ENCODE measurements at regions not wholly inside any gene's neighbourhood (a gene's known extent, or its start where the extent isn't known, plus 50 kb on each side); places are given as distances from the start of the nearest gene placed in this dataset.
"Not testable (repeated sequence)": the region's sequence is repeated elsewhere in the genome, so short reads cannot be mapped to it uniquely, and the experiment has no call there.

GRCh38 chr21:14058566-14058965 is 152.2 kb downstream of the LIPI start:
- DNase-seq (ENCODE audit: low spot score) = no peak

- not testable (repeated sequence) for DNase-seq (ENCODE audit: low spot score)
Measured at GRCh38 chr21:14057841-14058481, 152.8 kb downstream of the LIPI start.

- no peak for DNase-seq (ENCODE audit: low spot score)
Measured at GRCh38 chr21:14057313-14057712, 153.4 kb downstream of the LIPI start.

GRCh38 chr21:14056771-14057191 is 154.0 kb downstream of the LIPI start:
- DNase-seq (ENCODE audit: low spot score) = no peak

GRCh38 chr21:14055746-14056515 is 154.8 kb downstream of the LIPI start:
- not testable (repeated sequence) for DNase-seq (ENCODE audit: low spot score)

GRCh38 chr21:14054682-14055081 is 156.1 kb downstream of the LIPI start:
- no peak for DNase-seq (ENCODE audit: low spot score)

- DNase-seq (ENCODE audit: low spot score) = no peak
Measured at GRCh38 chr21:14050121-14050520, 160.6 kb downstream of the LIPI start.

- DNase-seq (ENCODE audit: low spot score) = no peak
Measured at GRCh38 chr21:14046401-14046800, 164.4 kb downstream of the LIPI start.

GRCh38 chr21:14040386-14040785 is 170.4 kb downstream of the LIPI start:
- no peak for DNase-seq (ENCODE audit: low spot score)

GRCh38 chr21:14028619-14029018 is 182.1 kb downstream of the LIPI start:
- DNase-seq (ENCODE audit: low spot score) = not testable (repeated sequence)

GRCh38 chr21:14027235-14027869 is 183.4 kb downstream of the LIPI start:
- not testable (repeated sequence) for DNase-seq (ENCODE audit: low spot score)

GRCh38 chr21:14020108-14020507 is 190.6 kb downstream of the LIPI start:
- DNase-seq (ENCODE audit: low spot score) = not testable (repeated sequence)

- not testable (repeated sequence) for DNase-seq (ENCODE audit: low spot score)
Measured at GRCh38 chr21:14015841-14016240, 194.9 kb downstream of the LIPI start.

- DNase-seq (ENCODE audit: low spot score) = not testable (repeated sequence)
Measured at GRCh38 chr21:14013623-14014498, 196.9 kb downstream of the LIPI start.

GRCh38 chr21:14013056-14013603 is 197.6 kb downstream of the LIPI start:
- DNase-seq (ENCODE audit: low spot score) = no peak

GRCh38 chr21:14012409-14012808 is 198.3 kb downstream of the LIPI start:
- DNase-seq (ENCODE audit: low spot score) = no peak

GRCh38 chr21:14011751-14012150 is 199.0 kb downstream of the LIPI start:
- DNase-seq (ENCODE audit: low spot score) = not testable (repeated sequence)

GRCh38 chr21:14011149-14011548 is 199.6 kb downstream of the LIPI start:
- DNase-seq (ENCODE audit: low spot score) = not testable (repeated sequence)

GRCh38 chr21:14010729-14011128 is 200.0 kb downstream of the LIPI start:
- no peak for DNase-seq (ENCODE audit: low spot score)

- not testable (repeated sequence) for DNase-seq (ENCODE audit: low spot score)
Measured at GRCh38 chr21:14009990-14010389, 200.8 kb downstream of the LIPI start.
